GM13976 (cell line): ENCODE measurements at regions not wholly inside any gene's neighbourhood (a gene's known extent, or its start where the extent isn't known, plus 50 kb on each side); places are given as distances from the start of the nearest gene placed in this dataset.

Experiments
- DNase-seq: peaks from one replicate; pipeline ENCODE4 v3.0.0; 2012; ENCODE audit warnings: low spot score
- CTCF ChIP-seq: IDR thresholded peaks from 2 replicates; pipeline ENCODE4 v1.5.1; 2012; ENCODE audit warnings: borderline replicate concordance, mild to moderate bottlenecking; ENCODE audit not compliant: insufficient read depth; ENCODE audit errors: extremely low read depth, missing control alignments, control extremely low read depth
- in situ Hi-C: fragments of 300-500 bp; cut with MboI; formaldehyde crosslinking; loops from one replicate; pipeline ENCODE4 v1.12.0; 2022; ENCODE audit warnings: low sequenced_read_pairs, mixed read lengths, inconsistent platforms; ENCODE audit not compliant: unreplicated experiment

GRCh38 chr4:103778221-103778620 is 58.4 kb upstream of the TACR3 start:
- DNase-seq: no peak
- no peak for TF ChIP-seq CTCF
- in situ Hi-C loops: loop anchor here (25.0 kb wide), 1 partner anchor 291 kb away; no protein-coding TSS in a partner anchor

GRCh38 chr4:103774326-103774825 is 54.6 kb upstream of the TACR3 start:
- in situ Hi-C loops: no loop called here
- no peak for DNase-seq
- TF ChIP-seq CTCF: no peak

DNA sequence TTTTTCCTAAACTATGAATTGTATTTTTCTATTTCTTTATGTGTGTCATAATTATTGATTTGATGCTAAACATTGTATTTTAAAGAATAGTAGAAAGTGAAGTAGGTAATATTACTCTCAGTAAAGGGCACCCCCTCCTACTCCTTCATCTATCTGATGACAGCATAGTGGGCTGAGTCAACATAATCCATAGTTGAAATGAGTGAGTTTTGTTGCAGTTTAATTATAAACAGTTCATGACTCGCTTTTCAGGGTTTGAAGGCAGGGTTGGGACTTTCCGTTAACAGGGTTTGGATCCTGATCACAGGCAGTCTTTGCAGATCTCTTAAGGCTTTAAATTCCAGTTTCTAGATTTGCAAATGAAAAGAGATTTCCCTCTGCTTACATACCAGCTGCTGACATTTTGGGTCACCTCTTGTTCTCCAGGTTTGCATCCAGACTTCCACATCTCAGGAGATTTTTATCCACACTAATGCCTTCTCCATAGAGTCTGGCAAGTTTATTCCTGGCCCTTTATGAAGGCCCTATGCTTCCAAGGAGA is 54.0 kb upstream of the TACR3 start:
- in situ Hi-C loops: no loop called here
- DNase-seq: no peak
- no peak for TF ChIP-seq CTCF
